Muscle layer of colon (tissue), 2 donors: ENCODE measurements at regions not wholly inside any gene's neighbourhood (a gene's known extent, or its start where the extent isn't known, plus 50 kb on each side); places are given as distances from the start of the nearest gene placed in this dataset.

Experiments used
- H3K27ac ChIP-seq: one replicate; pipeline ENCODE4 v1.7.0; 2013; ENCODE audit warnings: low read depth, mild to moderate bottlenecking, low read length, moderate library complexity
- H3K27me3 ChIP-seq, 2 donors: one replicate each; pipeline ENCODE4 v1.7.0; 2013; ENCODE audit warnings: low read length in 2 of 2, mild to moderate bottlenecking in 2 of 2; ENCODE audit not compliant: insufficient read depth in 2 of 2, control insufficient read depth in 1 of 2
- H3K36me3 ChIP-seq: one replicate; pipeline ENCODE4 v1.7.0; 2013; ENCODE audit warnings: mild to moderate bottlenecking, low read length; ENCODE audit not compliant: insufficient read depth
- H3K4me1 ChIP-seq: one replicate; pipeline ENCODE4 v1.7.0; 2013; ENCODE audit warnings: mild to moderate bottlenecking, low read length; ENCODE audit not compliant: insufficient read depth
- H3K4me3 ChIP-seq, 2 donors: one replicate each; pipeline ENCODE4 v1.7.0; 2013; ENCODE audit warnings: low read length in 2 of 2, low read depth in 1 of 2, mild to moderate bottlenecking in 1 of 2, moderate library complexity in 1 of 2
- H3K9ac ChIP-seq: one replicate; pipeline ENCODE4 v1.7.0; 2013; ENCODE audit warnings: low read length
- H3K9me3 ChIP-seq: one replicate; pipeline ENCODE4 v1.7.0; 2013; ENCODE audit warnings: mild to moderate bottlenecking, low read length
- donor health status: abdominal sarcoma.
- donor health status: Adenocarcinoma of cecum.

GRCh38 chr21:16342932-16343331 lies 613.1 kb downstream of the USP25 start:
- Histone ChIP-seq H3K36me3 (no peaks in the 10 kb centered on the region), H3K4me3 (no peak overlapping the region), H3K4me1 (no peaks in the 10 kb centered on the region), H3K27me3 (no peaks in the 10 kb centered on the region), H3K9ac (no peak overlapping the region), H3K9me3 (no peaks in the 10 kb centered on the region), H3K27ac (no peak overlapping the region)

- Histone ChIP-seq H3K27ac (no peak overlapping the region), H3K4me3 (no peak overlapping the region), H3K4me1 (no peaks in the 10 kb centered on the region), H3K9me3 (no peaks in the 10 kb centered on the region), H3K36me3 (no peaks in the 10 kb centered on the region), H3K9ac (no peak overlapping the region), H3K27me3 (no peaks in the 10 kb centered on the region)
Observed at GRCh38 chr21:16343776-16344175, 614.0 kb downstream of the USP25 start.

- no peak overlapping the region for H3K27ac ChIP-seq
- no peak overlapping the region for H3K9ac ChIP-seq
- H3K36me3 ChIP-seq, result no peaks in the 10 kb centered on the region
- no peaks in the 10 kb centered on the region for H3K27me3 ChIP-seq
- no peaks in the 10 kb centered on the region for H3K9me3 ChIP-seq
- H3K4me1 ChIP-seq, result no peaks in the 10 kb centered on the region
- no peak overlapping the region for H3K4me3 ChIP-seq
Observed at GRCh38 chr21:16345757-16346156, 616.0 kb downstream of the USP25 start.

- no peaks in the 10 kb centered on the region for H3K36me3 ChIP-seq
- H3K4me3 ChIP-seq, result no peak overlapping the region
- H3K27me3 ChIP-seq, result no peaks in the 10 kb centered on the region
- H3K4me1 ChIP-seq, result no peaks in the 10 kb centered on the region
- no peak overlapping the region for H3K9ac ChIP-seq
- H3K27ac ChIP-seq, result no peak overlapping the region
- no peaks in the 10 kb centered on the region for H3K9me3 ChIP-seq
Observed at GRCh38 chr21:16347223-16347622, 617.4 kb downstream of the USP25 start.

- Histone ChIP-seq H3K9ac (no peak overlapping the region), H3K9me3 (no peaks in the 10 kb centered on the region), H3K27ac (no peak overlapping the region), H3K4me3 (no peak overlapping the region), H3K27me3 (no peaks in the 10 kb centered on the region), H3K4me1 (peaks cover 13% of the 10 kb centered on the region), H3K36me3 (no peaks in the 10 kb centered on the region)
Observed at GRCh38 chr21:16353764-16354163, 624.0 kb downstream of the USP25 start.

GRCh38 chr21:16357994-16358393 lies 628.2 kb downstream of the USP25 start:
- no peak overlapping the region for H3K4me3 ChIP-seq
- no peaks in the 10 kb centered on the region for H3K9me3 ChIP-seq
- no peak overlapping the region for H3K27ac ChIP-seq
- no peaks in the 10 kb centered on the region for H3K36me3 ChIP-seq
- no peak overlapping the region for H3K9ac ChIP-seq
- H3K4me1 ChIP-seq, result peaks cover 13% of the 10 kb centered on the region
- H3K27me3 ChIP-seq, result no peaks in the 10 kb centered on the region

- H3K36me3 ChIP-seq, result no peaks in the 10 kb centered on the region
- H3K4me3 ChIP-seq, result no peak overlapping the region
- no peaks in the 10 kb centered on the region for H3K27me3 ChIP-seq
- no peak overlapping the region for H3K9ac ChIP-seq
- H3K9me3 ChIP-seq, result no peaks in the 10 kb centered on the region
- H3K27ac ChIP-seq, result no peak overlapping the region
- H3K4me1 ChIP-seq, result peaks cover 11% of the 10 kb centered on the region
Observed at GRCh38 chr21:16358784-16359183, 629.0 kb downstream of the USP25 start.

- Histone ChIP-seq H3K36me3 (no peaks in the 10 kb centered on the region), H3K27ac (no peak overlapping the region), H3K27me3 (no peaks in the 10 kb centered on the region), H3K9ac (no peak overlapping the region), H3K4me3 (no peak overlapping the region), H3K4me1 (peaks cover 2% of the 10 kb centered on the region), H3K9me3 (no peaks in the 10 kb centered on the region)
Observed at GRCh38 chr21:16363100-16363499, 633.3 kb downstream of the USP25 start.

GRCh38 chr21:16363518-16363917 lies 633.7 kb downstream of the USP25 start:
- H3K9me3 ChIP-seq, result no peaks in the 10 kb centered on the region
- H3K36me3 ChIP-seq, result no peaks in the 10 kb centered on the region
- no peak overlapping the region for H3K4me3 ChIP-seq
- no peaks in the 10 kb centered on the region for H3K4me1 ChIP-seq
- no peak overlapping the region for H3K9ac ChIP-seq
- H3K27ac ChIP-seq, result no peak overlapping the region
- H3K27me3 ChIP-seq, result no peaks in the 10 kb centered on the region

- Histone ChIP-seq H3K36me3 (no peaks in the 10 kb centered on the region), H3K27me3 (no peaks in the 10 kb centered on the region), H3K27ac (no peak overlapping the region), H3K9me3 (no peaks in the 10 kb centered on the region), H3K4me3 (no peak overlapping the region), H3K4me1 (no peaks in the 10 kb centered on the region), H3K9ac (no peak overlapping the region)
Observed at GRCh38 chr21:16366207-16366606, 636.4 kb downstream of the USP25 start.

- H3K9ac ChIP-seq, result no peak overlapping the region
- no peak overlapping the region for H3K4me3 ChIP-seq
- no peaks in the 10 kb centered on the region for H3K36me3 ChIP-seq
Observed at GRCh38 chr21:16367079-16367478, 637.3 kb downstream of the USP25 start.

GRCh38 chr21:16370186-16370585 lies 640.4 kb downstream of the USP25 start:
- H3K9ac ChIP-seq, result no peak overlapping the region
- H3K4me1 ChIP-seq, result no peaks in the 10 kb centered on the region
- H3K27me3 ChIP-seq, result no peaks in the 10 kb centered on the region
- H3K36me3 ChIP-seq, result no peaks in the 10 kb centered on the region
- no peaks in the 10 kb centered on the region for H3K9me3 ChIP-seq
- H3K27ac ChIP-seq, result no peak overlapping the region
- H3K4me3 ChIP-seq, result no peak overlapping the region

More at GRCh38 chr21:16367079-16367478, 637.3 kb downstream of the USP25 start:
- Histone ChIP-seq H3K4me1 (no peaks in the 10 kb centered on the region), H3K27me3 (no peaks in the 10 kb centered on the region), H3K9me3 (no peaks in the 10 kb centered on the region), H3K27ac (no peak overlapping the region)
